NOMO-1 (cell line): ENCODE measurements at regions not wholly inside any gene's neighbourhood (a gene's known extent, or its start where the extent isn't known, plus 50 kb on each side); places are given as distances from the start of the nearest gene placed in this dataset.
"Not testable (repeated sequence)": the region's sequence is repeated elsewhere in the genome, so short reads cannot be mapped to it uniquely, and the experiment has no call there.

Experiments used
- DNase-seq, 2 experiments: peaks; one replicate each; lab custom pipeline; 2025; ENCODE audit not compliant: unreplicated experiment in 2 of 2; lab: John Stamatoyannopoulos, UW

DNA sequence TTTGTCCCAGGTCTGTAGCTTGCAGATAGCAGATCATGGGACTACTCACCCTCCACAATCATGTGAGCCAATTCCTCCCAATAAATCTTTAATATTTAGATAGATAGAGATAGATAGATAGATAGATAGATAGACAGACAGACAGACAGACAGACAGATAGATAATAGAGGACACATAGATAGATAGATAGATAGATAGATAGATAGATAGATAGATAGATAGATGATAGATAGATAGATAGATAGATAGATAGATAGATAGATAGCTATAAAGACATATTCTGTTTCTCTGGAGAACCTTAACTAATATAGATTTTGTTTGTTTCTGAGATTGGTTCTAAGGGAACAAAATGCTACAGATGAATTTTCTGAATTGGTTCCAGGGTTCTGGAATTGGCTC, 82.3 kb upstream of the PRDX6 start:
- not testable (repeated sequence) for DNase-seq

DNA sequence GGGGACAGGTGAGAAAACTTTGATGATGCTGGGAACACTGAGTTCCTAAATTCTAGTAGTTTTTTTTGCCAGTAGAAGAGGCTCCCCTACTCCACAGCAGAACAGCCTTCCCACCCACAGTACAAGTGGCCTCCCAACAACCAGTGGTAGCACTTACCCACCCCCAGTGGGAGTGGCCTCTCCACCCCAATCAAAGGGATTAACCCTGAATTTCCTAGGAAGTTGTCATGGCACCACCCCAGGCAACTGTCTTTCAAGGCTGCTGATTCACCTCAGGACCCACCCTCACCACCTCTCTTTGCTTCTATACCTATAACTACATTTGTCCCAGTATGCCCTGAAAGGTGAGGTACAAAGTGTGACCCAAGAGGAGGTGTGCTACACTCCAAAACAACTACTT, 81.4 kb upstream of the PRDX6 start:
- DNase-seq: no peak

DNA sequence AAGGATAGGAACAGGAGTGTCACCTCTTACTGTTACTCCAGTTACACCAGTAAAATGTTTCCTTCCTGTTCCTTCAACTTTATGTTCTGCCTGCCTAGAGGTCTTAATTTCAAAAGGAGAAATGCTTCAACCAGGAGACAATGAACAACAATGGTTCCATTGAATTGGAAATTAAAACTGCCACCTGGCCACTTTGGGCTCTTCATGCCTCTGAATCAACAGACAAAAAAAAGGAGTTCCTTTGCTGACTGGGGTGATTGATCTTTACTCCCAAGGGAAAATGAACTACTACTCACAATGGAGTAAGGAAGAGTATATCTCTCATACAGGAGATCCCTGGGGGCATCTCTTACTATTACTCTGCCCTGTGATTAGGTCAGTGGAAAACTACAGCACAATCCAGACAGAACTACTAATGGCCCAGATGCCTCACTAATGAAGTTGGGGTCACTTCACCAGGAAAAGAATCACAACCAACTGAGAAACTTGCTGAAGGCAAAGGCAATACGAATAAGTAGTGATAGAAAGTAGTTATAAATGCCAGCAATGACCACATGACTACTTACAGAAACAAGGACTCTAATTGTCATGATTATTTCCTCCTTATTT, 76.6 kb upstream of the PRDX6 start:
- DNase-seq: no peak

DNA sequence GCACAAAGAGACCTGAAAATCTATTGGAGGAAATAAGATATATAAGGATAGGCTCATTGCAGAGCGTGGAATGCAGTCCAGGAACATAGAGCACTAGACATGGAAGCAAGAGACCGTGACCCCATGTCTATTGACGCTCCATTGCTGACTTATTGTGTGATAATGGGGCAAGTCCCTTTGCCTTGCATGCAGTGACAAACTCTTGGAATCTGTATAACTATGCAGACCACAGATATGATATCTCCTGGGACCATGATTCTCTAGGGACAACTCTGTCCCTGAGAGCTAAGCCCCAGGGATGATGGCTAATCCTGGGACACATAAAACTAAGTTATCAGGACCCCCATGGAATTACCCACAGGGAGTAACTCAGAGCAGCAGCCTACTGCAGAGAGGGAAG, 73.1 kb upstream of the PRDX6 start:
- DNase-seq: no peak

DNA sequence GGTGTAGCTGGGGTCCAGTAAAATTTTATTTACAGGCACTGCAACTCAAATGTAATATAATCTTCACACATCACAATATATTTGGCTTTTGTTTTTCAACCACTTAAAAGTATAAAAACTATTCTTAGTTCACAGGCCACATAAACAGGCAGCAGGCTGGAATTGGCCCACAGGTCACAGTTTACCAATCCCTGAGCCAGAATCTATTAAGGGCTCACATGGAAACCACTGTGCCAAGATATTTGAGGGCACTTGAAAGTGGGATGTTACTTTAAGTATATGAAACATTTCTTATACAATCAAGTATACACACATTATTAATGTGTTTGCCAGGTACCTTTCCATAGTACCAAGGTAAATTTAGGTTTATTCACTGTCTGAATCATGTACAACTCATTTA, 71.9 kb upstream of the PRDX6 start:
- DNase-seq: no peak

DNA sequence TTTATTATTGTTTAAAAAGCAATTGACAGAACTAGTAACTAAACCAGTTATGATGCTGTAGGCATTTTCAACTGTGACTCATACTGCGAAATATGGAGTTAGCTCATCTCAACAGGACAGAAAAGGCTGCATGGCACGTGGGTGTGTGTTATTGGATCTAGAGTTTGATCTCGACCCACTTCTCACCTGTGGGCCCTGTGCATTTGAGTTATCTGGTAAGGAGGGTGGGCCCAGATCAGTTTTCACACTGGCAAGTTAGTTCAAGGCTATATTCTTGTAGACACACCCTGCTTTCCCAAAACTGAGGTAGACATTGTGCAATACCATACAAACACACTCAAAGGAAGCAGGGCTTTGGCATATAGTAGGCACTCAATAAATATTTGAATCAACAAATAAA, 71.3 kb upstream of the PRDX6 start:
- no peak for DNase-seq

DNA sequence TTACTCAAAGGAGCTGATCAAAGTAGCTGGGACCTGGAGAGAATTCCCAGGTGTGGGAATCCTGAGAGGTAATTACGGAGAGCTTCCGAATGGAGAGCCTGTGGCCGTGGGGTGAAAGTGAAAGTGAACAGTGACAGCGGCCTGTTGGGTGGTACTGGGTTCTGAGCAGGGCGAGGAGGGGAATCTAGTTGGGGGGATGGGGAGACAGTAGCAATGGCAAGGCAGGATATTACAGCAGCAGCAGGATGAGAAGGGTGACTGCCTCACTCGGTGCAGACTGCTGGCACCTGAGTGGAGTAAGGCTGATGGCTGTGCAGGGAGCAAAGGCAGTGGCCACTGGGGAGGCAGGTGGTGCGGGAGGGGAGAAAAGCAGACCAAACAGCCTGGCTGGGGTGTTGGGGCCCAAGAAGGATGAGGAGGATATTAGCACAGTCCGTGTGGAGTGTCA, 70.3 kb upstream of the PRDX6 start:
- no peak for DNase-seq

DNA sequence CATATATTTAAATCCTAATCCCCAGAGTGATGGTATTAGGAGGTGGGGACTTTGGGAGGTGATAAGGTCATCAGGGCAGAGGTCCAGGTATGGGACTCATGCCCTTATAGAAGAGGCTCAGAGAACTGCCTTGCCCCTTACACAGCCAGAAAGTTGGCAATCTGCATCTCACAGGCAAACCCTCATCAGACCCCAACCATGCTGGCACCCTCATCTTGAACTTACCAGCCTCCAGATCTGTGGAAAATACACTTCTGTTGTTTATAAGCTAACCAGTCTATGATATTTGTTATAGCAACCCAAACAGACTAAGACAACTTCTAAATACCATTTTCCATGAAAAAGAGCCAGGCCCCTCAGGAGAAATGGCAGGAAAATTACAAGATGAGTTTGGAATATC, 69.3 kb upstream of the PRDX6 start:
- no peak for DNase-seq

DNA sequence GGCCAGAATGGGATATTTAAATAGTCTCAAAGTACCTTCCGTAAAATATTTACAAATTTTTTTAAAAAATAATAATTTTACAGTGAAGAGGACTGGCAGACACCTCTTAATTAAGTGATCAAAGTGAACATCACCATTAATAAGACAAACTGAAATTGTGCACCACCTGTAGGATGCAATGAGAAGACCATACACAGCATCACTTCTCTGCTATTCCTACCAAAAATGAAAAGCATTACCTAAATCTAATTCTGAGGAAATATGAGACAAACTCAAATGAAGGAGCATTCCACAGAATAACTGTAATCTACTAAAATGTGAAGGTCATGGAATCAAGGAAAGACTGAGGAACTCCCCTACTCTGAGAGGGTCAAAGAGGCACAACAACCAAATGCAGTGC, 68.2 kb upstream of the PRDX6 start:
- no peak for DNase-seq

DNA sequence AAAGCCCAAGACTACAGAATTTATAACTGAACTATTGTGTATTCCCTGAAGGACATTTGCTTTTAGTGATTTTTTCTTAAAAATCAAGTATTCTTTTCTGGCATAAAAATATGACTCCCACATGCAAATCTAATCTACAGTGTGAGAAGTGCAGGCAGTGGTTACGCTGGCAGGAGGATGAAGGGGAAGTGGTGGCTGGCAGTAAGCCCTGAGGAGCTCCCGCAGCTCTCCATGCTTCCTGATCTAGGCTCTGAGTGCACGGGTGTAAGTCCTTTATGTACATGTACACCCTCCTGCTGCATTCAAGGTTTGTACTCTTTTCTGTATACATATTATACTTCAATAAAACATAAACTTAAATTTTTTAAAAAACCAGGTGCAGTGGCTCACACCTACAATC, 67.5 kb upstream of the PRDX6 start:
- peak; percentile 77 to 78 for DNase-seq

DNA sequence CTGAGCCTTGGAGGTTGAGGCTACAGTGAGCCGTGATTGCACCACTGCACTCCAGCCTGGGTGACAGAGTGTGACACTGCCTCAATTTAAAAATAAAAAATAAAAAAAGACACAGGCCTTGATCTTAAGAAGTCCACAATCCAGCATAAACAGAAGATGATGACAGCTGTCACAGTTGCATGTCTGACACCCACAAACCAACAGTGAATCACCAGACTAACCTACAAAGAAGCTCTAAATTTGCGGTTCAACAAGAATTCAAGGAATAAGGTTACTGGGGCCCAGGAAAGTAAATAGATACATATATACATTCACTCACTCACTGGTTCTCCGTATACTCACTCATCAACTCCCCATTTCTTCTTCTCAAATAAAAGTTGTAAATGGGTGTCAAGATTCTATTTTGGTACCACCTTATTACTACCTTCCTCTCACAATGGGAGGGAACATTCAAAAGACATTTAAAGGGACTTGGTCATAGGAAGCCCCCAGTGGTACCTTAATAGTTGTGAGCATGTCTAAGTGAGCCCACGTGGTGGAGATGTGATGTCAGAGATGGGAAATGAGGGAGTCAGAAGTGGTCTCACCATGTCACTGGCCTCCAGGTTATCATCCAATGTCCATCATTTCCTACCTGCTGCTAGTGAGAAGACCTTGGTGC, 66.9 kb upstream of the PRDX6 start:
- DNase-seq: no peak

DNA sequence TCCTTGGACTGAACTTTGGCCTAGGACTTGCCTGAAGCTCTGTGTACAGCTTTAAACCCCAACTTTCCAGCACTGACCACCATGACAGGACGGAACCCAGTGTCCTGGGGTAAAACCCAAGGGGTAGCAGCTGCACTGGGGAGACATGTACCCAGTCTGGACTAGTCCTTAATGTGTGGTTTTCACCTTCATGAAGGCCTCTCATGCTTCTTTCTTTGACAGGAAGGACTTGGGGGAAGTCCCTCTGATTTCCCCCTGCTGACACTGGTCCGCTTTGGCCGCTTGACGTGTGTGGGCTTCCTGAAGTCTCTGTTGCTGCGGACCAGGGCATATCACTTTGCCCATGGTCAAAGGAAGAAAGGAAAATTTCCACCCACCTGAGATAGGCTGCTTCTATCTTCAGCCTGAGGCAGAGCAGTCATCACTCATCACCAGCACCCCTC, 66.3 kb upstream of the PRDX6 start:
- DNase-seq: no peak

DNA sequence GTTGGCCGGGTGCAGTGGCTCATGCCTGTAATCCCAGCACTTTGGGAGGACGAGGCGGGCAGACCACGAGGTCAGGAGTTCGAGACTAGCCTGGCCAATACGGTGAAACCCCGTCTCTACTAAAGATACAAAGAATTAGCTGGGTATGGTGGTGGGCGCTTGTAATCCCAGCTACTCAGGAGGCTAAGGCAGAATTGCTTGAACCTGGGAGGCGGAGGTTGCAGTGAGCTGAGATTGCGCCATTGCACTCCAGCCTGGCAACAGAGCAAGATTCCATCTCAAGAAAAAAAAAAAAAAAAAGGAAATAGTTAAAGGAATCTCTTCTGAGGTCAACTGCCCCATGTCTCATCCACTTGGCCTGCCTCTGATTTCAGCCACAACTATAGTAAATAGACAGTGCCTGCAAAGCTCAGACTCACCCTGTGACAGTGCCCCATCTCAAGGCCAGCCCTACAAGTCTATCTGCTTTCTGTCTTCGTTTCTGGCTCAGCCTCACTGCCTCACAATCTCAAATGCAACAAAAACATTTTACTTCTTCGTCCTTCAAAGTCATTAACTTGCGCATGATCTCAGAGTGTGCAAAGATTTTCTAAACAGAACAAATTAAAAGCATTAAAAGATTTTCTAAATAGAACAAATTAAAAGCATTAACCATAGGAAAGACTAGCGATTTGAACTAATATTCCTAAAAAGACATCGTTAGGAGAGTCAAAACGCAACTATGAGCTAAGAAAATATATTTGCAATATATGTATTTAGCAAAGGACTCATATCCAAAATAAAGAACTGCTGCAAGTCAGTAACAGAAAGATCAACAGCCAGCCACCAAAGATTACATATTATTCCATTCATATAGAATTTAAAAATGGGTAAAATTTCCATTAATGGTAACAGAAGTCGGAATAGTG, 65.0 kb upstream of the PRDX6 start:
- DNase-seq: no peak

DNA sequence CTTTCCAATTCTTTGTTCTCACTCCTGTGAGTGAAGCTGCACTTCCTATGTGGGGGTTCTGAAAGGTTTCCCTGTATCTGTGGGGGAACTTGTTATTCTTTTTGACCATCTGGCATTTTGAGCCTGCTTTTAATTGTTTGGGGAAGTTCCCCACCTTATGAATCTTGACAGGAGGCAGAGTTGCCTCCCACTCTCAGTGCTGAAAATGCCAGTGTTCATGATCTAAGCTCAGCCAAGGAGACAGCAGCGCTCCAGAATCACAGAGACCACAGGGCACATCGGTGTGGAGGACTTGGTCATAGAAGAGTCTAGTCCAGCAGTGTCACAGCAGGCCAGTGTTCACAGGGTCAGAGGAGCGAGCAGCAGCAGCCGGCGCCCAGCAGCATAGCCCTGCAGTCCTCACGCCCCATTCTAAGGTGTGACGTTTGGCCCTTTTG, 63.8 kb upstream of the PRDX6 start:
- DNase-seq: peak in 1 of 2 experiments; percentile 14

DNA sequence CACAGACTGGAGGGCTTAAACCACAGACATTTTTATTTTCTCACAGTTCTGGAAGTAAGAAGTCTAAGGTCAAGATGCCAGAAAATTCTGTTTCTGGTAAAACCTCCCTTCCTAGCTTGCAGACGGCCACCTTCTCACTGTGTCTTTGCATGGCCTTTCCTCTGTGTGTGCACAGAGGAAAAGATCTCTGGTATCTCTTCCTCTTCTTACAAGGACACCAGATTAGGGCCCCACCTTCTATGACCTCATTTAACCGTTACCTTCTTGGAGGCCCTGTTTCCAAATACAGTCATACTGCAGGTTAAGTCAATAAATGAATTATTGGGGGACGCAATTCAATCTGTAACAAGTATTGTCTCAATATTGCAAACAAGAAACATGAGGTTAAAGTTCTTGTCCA, 63.0 kb upstream of the PRDX6 start:
- peak; percentile 47 to 75 for DNase-seq

DNA sequence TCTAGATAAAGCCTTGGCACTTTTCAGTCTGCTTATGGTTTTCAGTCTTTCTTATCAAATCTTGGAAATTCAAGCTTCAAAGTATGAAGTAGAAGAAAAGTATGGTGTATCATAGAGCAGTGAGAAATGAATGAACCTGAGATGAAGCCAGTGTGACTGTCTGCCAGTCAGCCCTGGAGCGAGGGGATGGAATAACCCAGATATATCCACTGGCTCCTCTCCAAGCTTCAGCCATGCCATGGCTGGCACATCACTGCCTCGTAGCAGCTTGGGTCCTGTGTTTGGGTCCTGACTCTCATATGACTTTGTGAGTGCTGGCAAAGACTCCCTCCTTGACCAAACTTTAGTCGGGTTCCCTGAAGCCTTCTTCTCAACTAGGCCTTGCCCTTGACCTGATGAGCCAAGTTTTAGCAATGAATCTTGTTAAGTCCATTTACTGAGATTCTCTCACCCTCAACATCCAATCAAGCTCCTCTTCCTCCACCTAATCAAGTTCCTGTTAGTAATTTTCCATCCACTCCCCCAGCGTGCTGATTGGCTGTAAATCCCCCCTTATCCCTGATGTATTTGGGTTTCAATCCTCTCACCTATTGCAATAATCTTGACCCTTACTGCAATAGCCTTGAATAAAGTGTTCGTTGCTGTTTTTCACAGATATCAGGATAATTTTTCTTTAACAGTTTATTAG, 62.5 kb upstream of the PRDX6 start:
- no peak for DNase-seq

DNA sequence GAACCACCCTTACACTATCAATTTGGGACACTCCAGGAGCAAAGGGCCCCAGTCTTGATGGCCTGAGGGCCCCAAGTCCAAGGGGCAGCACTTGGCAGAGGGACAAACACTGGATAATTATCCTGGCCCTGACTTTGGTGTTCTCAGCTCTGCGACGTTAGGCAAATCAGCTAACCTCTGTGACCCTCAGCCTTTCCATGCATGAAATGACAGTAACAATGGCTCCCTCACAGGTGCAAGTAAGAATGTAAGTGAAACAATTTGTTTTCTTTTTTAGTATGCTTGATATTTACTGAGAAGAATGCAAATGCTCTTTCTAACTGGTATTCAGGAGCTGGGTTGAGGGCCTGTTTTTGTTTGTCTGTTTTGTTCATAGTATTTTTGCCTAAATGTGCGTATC, 61.6 kb upstream of the PRDX6 start:
- DNase-seq: no peak

DNA sequence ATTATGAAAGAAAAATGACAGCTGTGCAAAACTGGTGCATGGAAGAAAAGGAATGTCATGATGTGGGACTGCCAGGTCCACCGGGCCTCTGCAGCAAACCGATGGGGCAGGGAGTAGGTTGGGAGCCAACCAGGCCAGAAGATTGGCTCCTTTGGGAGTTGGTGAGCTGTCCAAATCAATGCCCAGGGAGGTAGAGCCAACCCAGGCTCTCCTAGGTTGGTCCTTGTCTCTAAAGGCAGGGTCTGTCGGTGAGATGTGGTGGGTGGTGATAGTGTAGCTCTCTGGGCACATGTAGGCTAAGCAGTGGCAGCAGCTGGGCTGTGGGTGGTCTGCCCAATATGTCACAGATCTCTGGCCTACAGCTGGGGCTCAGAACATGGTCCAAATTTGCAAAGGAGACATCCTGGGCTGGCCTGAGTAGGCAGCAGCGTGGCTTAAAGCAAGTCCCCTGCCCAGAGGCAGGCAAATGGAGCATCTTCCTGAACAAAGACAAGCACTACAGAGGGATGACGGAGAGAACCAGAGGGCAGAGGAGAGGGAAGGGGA, 61.2 kb upstream of the PRDX6 start:
- no peak for DNase-seq

DNA sequence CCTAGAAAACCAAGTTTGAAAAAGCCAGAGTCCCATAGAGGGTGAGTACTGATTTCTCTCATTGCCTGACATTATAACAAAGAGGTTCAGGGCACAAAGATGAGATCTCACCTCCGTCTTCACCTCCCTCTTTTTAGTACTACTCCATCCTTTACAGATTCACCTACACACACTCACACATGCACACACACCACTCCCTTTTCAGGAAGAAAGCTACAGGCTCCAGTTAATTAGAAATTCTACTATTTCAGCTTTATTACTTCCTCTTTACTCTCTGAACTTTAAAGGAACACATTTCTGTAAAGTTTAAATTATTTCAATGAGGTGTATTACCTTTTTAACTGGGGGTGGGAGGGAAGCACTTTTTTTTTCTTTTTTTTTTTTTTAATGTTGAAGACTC, 59.6 kb upstream of the PRDX6 start:
- DNase-seq: peak; percentile 67 to 74

DNA sequence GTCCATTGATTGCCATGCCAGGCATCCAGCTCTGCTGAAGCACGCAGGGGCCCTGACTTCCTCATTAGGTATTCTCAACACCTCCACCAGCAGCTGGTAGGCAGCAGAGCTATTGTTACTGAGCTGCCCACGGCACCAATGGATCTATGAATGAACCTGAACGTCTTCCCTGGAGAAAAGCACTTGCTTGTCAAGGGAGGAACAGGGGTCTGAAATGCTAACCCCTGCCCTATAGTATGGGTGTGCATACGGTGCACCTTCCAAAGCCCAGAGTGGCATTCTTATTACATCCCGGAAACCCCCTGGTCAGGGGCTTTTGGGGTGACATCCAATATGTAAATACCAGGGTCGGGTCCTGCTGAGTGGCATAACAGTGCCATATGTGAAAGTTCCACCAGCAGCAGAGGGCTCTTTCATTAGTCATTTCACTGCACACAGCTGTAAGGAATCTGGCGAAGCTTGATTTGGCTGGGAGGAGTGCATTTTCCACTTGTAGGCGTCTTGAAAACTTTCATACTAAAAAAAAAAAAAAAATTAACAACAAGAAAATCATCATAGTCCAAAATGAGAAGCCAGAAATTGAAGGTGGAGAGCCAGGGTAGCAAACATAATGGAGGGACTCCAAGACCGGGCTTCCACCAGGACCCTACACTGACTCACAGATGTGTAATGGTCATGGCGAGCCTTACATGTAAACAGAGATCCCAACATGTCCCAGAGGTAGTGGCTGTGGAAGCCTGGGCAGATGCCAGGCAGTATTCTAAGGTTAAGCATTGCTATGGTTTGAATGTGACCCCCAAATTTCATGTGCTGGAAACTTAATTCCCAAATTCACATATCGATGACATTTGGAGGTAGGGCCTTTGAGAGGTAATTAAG, 58.8 kb upstream of the PRDX6 start:
- no peak for DNase-seq
